NCI-H2171 (cell line): ENCODE measurements at regions not wholly inside any gene's neighbourhood (a gene's known extent, or its start where the extent isn't known, plus 50 kb on each side); places are given as distances from the start of the nearest gene placed in this dataset.

Experiments
- DNase-seq: peaks from one replicate; lab custom pipeline; 2025; lab: John Stamatoyannopoulos, UW

GRCh38 chr6:134117409-134117808, 65.0 kb upstream of the SLC2A12 start:
- DNase-seq = peak; percentile 64

GRCh38 chr6:134115715-134116074, 63.3 kb upstream of the SLC2A12 start:
- no peak for DNase-seq

GRCh38 chr6:134114918-134115714, 62.7 kb upstream of the SLC2A12 start:
- DNase-seq = no peak

- no peak for DNase-seq
Measured at GRCh38 chr6:134114489-134114888, 62.1 kb upstream of the SLC2A12 start.

GRCh38 chr6:134111726-134112125, 59.3 kb upstream of the SLC2A12 start:
- DNase-seq = no peak

- peak; percentile 16 for DNase-seq
Measured at GRCh38 chr6:134111062-134111677, 58.7 kb upstream of the SLC2A12 start.

- no peak for DNase-seq
Measured at GRCh38 chr6:134106702-134107101, 54.3 kb upstream of the SLC2A12 start.

GRCh38 chr6:134105940-134106339, 53.5 kb upstream of the SLC2A12 start:
- DNase-seq = no peak

GRCh38 chr6:134103006-134103405, 50.6 kb upstream of the SLC2A12 start:
- DNase-seq = no peak
